HEK293T (cell line): ENCODE measurements at regions not wholly inside any gene's neighbourhood (a gene's known extent, or its start where the extent isn't known, plus 50 kb on each side); places are given as distances from the start of the nearest gene placed in this dataset.

Experiments
- BHLHE40 ChIP-seq: fragments of 450-650 bp; IDR thresholded peaks from 2 replicates; pipeline ENCODE4 v1.6.1; 2016; ENCODE audit warnings: mild to moderate bottlenecking, moderate library complexity, borderline replicate concordance
- FOXK2 ChIP-seq: fragments of 450-650 bp; IDR thresholded peaks from 2 replicates; pipeline ENCODE4 v1.6.1; 2016; ENCODE audit warnings: mild to moderate bottlenecking
- FOXM1 ChIP-seq: fragments of 450-650 bp; IDR thresholded peaks from 2 replicates; pipeline ENCODE4 v1.6.1; 2017; ENCODE audit warnings: mild to moderate bottlenecking, borderline replicate concordance
- NFRKB ChIP-seq: fragments of 450-650 bp; IDR thresholded peaks from 2 replicates; pipeline ENCODE4 v1.6.1; 2016; ENCODE audit warnings: mild to moderate bottlenecking, moderate library complexity
- SP1 ChIP-seq: fragments of 450-650 bp; IDR thresholded peaks from 2 replicates; pipeline ENCODE4 v1.6.1; 2017
- SUZ12 ChIP-seq: fragments of 450-650 bp; IDR thresholded peaks from 2 replicates; pipeline ENCODE4 v1.6.1; 2016; ENCODE audit warnings: mild to moderate bottlenecking
- ZNF384 ChIP-seq: fragments of 450-650 bp; IDR thresholded peaks from 2 replicates; pipeline ENCODE4 v1.6.1; 2016

DNA sequence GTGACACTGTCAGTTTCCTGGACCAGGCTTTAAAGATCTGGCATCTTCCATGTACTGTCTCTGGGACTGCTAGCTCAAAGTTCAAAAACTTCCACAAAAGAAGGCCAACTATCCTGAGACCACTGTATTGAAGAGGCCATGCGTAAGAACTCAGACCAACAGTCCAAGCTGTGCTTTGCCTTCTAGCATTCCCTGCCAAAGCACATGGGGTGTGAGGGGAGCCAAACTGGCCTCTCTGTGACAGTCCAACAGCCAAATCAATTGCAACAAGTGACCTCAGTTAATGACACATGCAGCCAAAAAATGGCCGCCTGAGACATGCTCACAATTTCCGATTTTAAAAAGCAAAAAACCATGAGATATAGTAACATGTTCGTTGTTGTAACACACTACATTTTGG lies 160.3 kb upstream of the CDH19 start:
- TF ChIP-seq SP1 (no peak), FOXM1 (no peak), FOXK2 (no peak), BHLHE40 (no peak), ZNF384 (no peak), NFRKB (no peak), SUZ12 (no peak)
